ENCODE measurements at regions not wholly inside any gene's neighbourhood (a gene's known extent, or its start where the extent isn't known, plus 50 kb on each side); places are given as distances from the start of the nearest gene placed in this dataset.

- no peak for DNase-seq (ENCODE audit: low spot score)
Observed at GRCh38 chr12:24414480-24414879, 465.0 kb upstream of the SOX5 start.

GRCh38 chr12:24411948-24412347 lies 462.5 kb upstream of the SOX5 start:
- no peak for DNase-seq (ENCODE audit: low spot score)

- no peak for DNase-seq (ENCODE audit: low spot score)
Observed at GRCh38 chr12:24409868-24410267, 460.4 kb upstream of the SOX5 start.

DNA sequence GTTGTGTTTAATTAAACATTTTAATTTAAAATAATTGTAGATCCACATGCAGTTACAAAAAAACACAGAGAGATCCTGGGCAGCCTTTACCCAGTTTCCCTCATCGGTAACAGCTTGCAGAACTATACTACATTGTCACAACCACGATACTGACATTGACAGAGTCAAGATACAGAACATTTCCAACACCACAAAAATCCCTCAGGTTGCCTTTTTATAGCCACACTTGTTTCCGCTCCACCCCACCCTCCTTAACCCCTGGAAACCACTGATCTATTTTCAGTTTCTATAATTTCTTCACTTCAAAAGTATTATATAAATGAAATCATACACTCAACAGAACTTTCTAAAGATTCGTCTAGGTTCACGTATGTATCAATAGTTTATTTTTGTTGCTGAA lies 458.8 kb upstream of the SOX5 start:
- DNase-seq (ENCODE audit: low spot score), result no peak

GRCh38 chr12:24407884-24408283 lies 458.4 kb upstream of the SOX5 start:
- no peak for DNase-seq (ENCODE audit: low spot score)

DNA sequence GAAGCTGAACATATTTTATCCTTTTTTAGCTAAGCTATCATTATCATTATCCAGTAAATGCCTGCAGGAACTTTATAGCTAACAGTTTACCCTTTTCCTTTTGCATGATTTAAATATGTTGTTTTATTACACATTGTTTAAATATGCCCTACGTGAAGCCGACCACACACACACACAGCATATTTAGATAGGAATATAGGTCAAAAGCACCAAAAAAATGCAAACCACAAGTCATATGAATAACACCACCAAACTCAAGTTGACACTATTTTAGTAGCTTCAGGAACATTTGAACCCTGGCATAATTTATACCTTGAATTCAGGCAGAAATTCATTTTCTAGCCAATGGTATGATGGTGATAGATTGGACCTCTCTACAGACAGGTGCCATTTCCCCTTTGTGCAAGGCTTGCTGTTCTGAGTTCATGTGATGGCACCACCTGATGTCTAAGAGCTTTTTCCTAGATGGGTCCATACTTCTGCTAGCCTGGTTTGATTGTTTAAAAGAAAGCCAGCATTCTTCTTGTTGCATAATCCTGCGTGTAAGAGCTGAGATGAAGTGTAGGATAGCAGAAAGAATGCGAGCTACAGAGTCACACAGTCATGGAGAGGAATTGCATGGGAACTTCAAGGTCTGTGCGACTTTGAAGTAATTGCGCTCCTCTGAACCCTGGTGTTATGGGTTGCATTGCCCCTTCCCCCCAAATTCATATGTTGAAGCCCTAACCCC lies 454.8 kb upstream of the SOX5 start:
- DNase-seq (ENCODE audit: low spot score), result no peak

DNA sequence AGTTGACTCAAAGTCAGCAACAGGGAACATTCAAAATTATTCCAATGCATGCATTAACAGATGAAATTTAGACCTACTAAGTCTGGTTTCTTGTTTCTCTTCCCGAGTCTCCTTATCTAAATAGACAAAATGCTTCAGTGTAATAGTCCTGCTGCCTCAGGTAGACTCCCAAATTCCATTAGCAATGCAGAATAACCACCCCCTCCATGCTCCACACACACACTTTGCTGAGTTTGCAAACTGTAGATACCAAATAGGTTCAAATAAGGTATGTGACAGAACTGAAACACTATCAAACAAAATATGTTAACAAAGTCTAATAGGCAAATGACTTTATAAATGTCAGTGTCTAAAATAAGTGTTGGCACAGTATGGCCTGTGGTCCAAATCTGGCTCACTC lies 451.1 kb upstream of the SOX5 start:
- DNase-seq (ENCODE audit: low spot score), result no peak

GRCh38 chr12:24398605-24399004 lies 449.1 kb upstream of the SOX5 start:
- no peak for DNase-seq (ENCODE audit: low spot score)

DNA sequence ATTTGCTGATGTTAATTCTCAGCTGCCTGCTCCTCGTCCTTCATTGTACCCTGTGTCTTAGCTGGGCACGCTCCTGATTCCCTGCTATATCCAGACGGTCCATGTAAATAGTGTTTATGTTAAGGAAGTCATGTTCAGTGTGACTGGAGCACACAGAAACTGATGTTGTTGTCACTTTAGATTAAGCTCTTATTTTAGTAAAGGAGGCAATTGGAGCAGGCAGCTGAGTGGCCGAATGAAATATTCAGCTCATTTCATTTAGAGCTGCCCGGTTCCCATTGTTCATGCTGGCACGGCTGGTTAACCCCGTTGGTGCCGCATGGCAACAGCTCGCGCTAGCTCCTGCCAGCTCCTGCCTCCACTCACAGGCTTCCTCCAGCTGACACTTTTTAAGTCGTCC lies 446.8 kb upstream of the SOX5 start:
- peak; percentile 3 for DNase-seq (ENCODE audit: low spot score)

DNA sequence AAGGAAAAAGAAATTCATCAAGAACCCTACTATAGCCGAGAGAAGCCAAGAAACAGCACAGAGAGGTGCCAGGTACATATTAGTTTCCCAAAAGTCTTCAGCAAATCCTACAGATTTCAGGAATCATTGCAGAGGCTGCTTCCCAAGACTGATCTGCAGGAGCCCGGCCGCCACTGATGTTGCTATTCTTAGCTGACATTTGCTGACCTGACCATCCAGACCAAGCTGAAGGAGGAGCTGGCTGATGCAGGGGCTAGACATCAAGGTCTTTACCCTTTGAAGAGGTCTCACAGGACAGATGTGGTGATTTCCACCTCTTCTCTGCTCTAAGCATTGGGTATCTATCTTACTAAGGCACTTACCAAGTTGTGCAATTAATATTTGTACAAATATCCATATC lies 444.8 kb upstream of the SOX5 start:
- DNase-seq (ENCODE audit: low spot score), result no peak

- DNase-seq (ENCODE audit: low spot score), result no peak
Observed at GRCh38 chr12:24393071-24393470, 443.6 kb upstream of the SOX5 start.

DNA sequence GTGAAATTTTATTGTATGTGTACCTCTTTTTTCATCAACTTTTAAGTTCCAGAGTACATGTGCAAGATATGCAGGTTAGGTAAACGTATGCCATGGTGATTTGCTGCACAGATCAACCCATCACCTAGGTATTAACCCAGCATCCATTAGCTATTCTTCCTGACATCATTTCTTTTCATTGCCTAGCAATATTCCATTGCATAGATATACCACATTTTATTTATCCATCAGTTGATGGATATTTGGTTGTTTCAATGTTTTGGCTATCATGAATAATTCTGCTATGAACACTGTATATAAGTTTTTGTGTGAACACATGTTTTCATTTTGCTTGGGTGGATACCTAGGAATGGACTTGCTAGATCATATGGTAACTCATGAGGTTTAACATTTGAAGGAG lies 439.9 kb upstream of the SOX5 start:
- DNase-seq (ENCODE audit: low spot score), result no peak

- DNase-seq (ENCODE audit: low spot score), result no peak
Observed at GRCh38 chr12:24387381-24387780, 437.9 kb upstream of the SOX5 start.

DNA sequence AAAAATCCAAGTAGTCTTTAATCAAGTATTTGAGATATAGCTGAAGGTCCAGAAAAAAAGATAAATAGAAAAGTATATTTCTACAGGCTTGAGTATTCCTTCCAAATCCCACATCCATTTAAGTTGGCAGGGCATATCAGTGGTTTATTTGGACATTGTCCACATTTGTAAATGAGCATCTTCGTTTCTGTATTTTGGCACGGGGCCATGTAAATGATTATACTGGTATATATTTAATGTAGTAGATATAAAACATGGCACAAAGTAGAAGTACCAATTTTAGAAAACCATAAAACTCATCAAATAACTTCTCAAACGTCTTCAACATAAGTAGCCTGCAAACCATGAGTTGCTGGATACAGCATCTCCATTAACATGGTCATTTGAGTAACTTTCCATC lies 437.4 kb upstream of the SOX5 start:
- DNase-seq (ENCODE audit: low spot score), result no peak

GRCh38 chr12:24381790-24382189 lies 432.3 kb upstream of the SOX5 start:
- no peak for DNase-seq (ENCODE audit: low spot score)

DNA sequence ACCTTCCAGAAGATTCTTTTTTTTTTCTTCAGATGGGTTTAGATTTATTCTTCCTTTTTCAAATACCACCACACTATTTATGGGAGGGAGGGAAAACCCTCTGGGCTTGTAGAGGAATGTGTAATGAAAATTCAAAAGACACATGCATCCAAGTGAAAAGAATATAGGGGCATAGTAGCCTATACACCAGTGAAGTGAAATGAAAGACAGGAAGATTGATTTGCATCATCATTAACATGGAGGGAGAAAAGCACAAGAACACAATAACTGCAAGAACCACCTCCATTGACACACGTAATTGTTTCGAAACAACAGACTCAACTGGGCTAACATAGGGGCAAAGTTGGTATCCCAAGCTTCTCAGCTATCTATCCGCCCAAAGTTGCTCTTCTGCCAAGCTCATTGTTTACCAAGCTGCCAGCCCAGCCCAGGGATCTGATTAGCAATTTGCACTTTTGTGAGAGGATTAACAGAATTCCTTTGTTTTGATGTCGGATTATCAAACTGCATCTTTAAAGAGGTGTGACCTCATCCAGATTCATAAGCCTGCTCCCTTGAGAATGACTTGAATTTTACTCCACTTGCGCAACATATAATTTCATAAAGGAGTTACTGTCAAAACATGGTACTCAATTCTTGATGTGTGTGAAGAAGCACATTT lies 430.5 kb upstream of the SOX5 start:
- no peak for DNase-seq (ENCODE audit: low spot score)

DNA sequence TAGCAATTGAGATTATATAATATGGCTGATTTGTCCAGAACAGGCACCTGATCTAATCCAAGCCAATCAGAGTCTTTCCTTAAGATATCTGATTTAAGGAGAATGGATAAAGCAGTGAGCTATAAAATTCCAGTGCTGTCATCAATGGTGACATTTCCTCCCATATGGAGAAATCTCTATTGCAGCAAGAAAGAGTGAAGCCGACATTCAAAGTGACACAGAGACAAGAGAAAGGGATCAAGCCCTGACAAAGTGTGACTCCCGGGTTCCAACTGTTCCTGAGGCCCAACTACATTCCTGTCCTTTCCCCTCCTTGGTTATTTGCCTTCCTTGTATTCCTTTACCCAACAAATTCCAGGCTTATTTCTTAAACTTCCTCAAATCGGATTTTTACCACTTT lies 430.0 kb upstream of the SOX5 start:
- DNase-seq (ENCODE audit: low spot score), result no peak

DNA sequence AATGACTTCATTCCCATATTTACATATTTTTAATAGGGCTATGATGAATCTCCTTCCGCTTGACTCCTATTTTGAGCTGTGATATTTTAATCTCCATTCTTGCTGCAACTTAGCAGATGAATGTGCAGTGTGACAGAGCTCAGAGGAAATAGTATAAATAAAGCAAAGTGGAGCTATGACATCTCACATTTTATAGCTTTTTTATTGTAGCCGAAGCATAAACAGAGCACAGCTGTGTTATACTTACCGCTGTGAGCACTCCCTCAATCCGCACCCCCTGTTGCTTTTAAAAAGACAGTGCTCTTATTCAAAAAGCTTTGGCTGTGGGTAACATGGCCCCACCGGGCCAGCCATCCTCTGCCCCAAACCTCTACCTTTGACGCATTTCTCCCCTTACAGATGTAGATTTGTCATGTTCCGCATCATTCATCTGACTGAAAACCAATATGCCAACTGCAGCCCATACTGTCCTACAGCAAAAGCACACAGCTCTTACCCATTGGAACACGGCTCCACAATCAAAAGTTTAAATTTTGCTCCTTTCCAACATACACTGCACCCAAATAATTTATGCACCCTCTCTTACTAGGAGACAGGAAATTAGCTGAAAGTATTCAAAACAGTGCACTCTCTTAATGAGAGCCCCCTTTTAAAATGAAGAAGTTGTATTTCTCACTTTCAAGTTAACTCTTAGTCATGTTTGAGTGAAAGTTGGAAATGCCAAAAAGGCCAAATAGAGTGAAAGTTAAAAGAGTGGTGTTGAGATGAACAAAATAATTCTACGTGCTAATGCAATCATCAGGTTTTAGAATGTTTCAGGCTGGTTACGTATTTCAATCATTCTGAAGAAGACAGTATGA lies 429.3 kb upstream of the SOX5 start:
- no peak for DNase-seq (ENCODE audit: low spot score)

DNA sequence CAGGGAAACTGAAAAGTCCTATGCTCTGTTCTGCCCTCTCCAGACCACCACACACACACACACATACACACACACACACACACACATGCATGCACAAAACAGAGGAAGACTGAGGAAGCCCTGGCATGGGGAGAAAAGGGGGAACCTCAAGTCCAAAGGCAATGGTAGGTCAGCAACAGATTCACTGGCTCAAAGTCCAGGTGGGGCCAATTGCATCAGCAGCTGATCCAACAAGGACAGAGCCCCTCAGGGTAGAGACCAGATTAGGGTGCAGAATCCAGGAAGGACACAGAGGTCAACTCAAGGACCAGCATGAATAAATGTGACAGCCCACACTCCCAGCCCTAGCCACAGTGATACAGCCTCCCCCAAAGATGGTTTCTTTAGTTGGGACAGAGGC lies 425.0 kb upstream of the SOX5 start:
- no peak for DNase-seq (ENCODE audit: low spot score)

- DNase-seq (ENCODE audit: low spot score), result no peak
Observed at GRCh38 chr12:24373004-24373403, 423.5 kb upstream of the SOX5 start.

DNA sequence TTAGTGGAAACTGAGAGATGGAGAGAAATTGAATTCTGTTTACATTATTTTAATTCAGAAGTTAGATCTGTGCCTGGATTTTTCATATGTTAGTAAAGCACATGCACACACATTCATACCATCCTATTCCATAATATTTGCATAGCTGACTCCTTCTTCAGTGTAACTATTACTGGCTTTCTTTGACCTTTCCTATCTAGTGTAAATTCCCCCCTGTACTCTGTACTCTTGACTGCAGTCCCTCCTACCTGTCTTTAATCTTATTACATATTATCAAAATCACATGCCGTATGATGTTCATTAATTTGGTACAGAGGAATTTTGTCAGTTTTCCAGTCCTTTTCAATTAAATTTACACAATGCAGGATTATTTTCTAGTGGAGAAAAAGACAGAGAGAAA lies 417.0 kb upstream of the SOX5 start:
- no peak for DNase-seq (ENCODE audit: low spot score)

DNA sequence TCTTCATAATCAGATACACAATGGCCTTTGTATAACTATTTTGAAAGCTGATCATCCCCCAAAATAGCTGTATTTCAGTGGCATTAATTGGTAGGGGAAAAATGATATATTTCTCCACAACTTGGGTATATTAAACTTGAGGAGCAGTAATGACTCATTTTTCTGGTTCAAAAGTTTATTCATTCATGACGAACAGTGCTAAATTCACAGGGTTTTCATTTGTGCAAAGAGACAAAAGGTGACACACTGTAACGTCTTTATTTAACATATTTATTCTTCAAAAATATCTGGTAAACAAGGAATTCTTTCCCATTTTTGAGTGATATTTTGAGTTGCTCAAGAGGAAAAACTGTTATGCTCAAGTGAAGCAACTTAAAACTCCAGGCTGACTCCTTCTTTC lies 415.5 kb upstream of the SOX5 start:
- no peak for DNase-seq (ENCODE audit: low spot score)

GRCh38 chr12:24363177-24363754 lies 413.8 kb upstream of the SOX5 start:
- no peak for DNase-seq (ENCODE audit: low spot score)

Measured in cerebellar cortex (tissue), 1 donor.